ENCODE measurements at regions not wholly inside any gene's neighbourhood (a gene's known extent, or its start where the extent isn't known, plus 50 kb on each side); places are given as distances from the start of the nearest gene placed in this dataset.

- no CpG with 5 or more reads among the region's 3 CpGs for WGBS (ENCODE audit: insufficient coverage, insufficient read length)
- no peak overlapping the region for H3K27ac ChIP-seq (ENCODE audit: low read length)
- no peak for DNase-seq (ENCODE audit: low read depth, low spot score)
Observed at GRCh38 chr4:184528713-184529112, 54.4 kb upstream of the IRF2 start.

GRCh38 chr4:184528051-184528450 is 53.7 kb upstream of the IRF2 start:
- Histone ChIP-seq H3K9me3 (ENCODE audit: control insufficient read depth, insufficient read depth, low read length) (no peaks in the 10 kb centered on the region), H3K36me3 (ENCODE audit: control insufficient read depth, insufficient read depth, low read length) (0 out of 2 replicates have a peak, but pooled peaks cover 3% of the 10 kb centered on the region), H3K4me3 (ENCODE audit: low read length) (no peak overlapping the region), H3K4me1 (ENCODE audit: control insufficient read depth, insufficient read depth, low read length) (peaks cover 2% of the 10 kb centered on the region; the same call in 1 of the 2 replicates), H3K27me3 (ENCODE audit: control insufficient read depth, insufficient read depth, low read length) (no peaks in the 10 kb centered on the region), H3K27ac (ENCODE audit: low read length) (no peak overlapping the region)
- no peak for DNase-seq (ENCODE audit: low read depth, low spot score)
- no CpG with 5 or more reads among the region's 5 CpGs for WGBS (ENCODE audit: insufficient coverage, insufficient read length)

More at GRCh38 chr4:184528713-184529112, 54.4 kb upstream of the IRF2 start:
- H3K36me3 ChIP-seq (ENCODE audit: control insufficient read depth, insufficient read depth, low read length): 0 out of 2 replicates have a peak, but pooled peaks cover 3% of the 10 kb centered on the region
- no peak overlapping the region for H3K4me3 ChIP-seq (ENCODE audit: low read length)
- peaks cover 2% of the 10 kb centered on the region; the same call in 1 of the 2 replicates for H3K4me1 ChIP-seq (ENCODE audit: control insufficient read depth, insufficient read depth, low read length)
- H3K9me3 ChIP-seq (ENCODE audit: control insufficient read depth, insufficient read depth, low read length): no peaks in the 10 kb centered on the region
- H3K27me3 ChIP-seq (ENCODE audit: control insufficient read depth, insufficient read depth, low read length): no peaks in the 10 kb centered on the region

DNA sequence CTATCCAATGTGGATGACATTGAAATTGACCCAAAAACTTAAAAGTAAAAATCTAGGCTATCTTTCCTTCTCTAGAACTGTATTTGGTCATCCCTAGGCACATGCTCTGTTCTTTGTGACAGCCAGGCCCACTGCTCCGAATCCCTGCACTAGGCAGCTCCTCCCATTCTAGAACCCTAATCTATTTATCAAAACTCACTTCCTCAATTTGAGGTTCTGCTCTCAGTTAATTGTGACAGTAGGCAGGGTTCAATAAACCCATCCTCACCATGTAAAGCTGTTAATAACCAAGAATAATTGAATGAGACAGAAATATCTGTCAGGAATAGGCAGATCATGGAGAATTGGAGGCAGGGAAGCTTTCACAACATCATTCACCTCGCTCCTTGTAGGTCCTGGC is 51.9 kb upstream of the IRF2 start:
- no peaks in the 10 kb centered on the region for H3K9me3 ChIP-seq (ENCODE audit: control insufficient read depth, insufficient read depth, low read length)
- H3K27ac ChIP-seq (ENCODE audit: low read length): no peak overlapping the region
- H3K36me3 ChIP-seq (ENCODE audit: control insufficient read depth, insufficient read depth, low read length): 0 out of 2 replicates have a peak, but pooled peaks cover 3% of the 10 kb centered on the region
- DNase-seq (ENCODE audit: low read depth, low spot score): no peak
- no peak overlapping the region for H3K4me3 ChIP-seq (ENCODE audit: low read length)
- no peaks in the 10 kb centered on the region for H3K27me3 ChIP-seq (ENCODE audit: control insufficient read depth, insufficient read depth, low read length)
- peaks cover 2% of the 10 kb centered on the region; the same call in 1 of the 2 replicates for H3K4me1 ChIP-seq (ENCODE audit: control insufficient read depth, insufficient read depth, low read length)
- no CpG with 5 or more reads among the region's 2 CpGs for WGBS (ENCODE audit: insufficient coverage, insufficient read length)

All from iPS DF 6.9 (cell line).